HepG2 (cell line): ENCODE measurements at regions not wholly inside any gene's neighbourhood (a gene's known extent, or its start where the extent isn't known, plus 50 kb on each side); places are given as distances from the start of the nearest gene placed in this dataset.

Source experiments
- ATAC-seq: fragments of 200-7000 bp; cut with Tn5 transposase; 3 replicates; pipeline ENCODE4 v1.9.1; 2020; ENCODE audit warnings: mild to moderate bottlenecking, moderate library complexity
- BruUV-seq: library from RNA; stranded (reverse); fragments of 400-500 nt; replicated peaks from 2 replicates; lab custom pipeline; 2021; lab: Mats Ljungman, UMichigan
- CTCF ChIA-PET: fragments of 300-600 bp; formaldehyde crosslinking; extraction: SDS; loops from one replicate; lab custom pipeline; 2021; ENCODE audit warnings: low total read pairs, inconsistent platforms, low intra/inter-chr PET ratio; lab: Yijun Ruan, JAX
- POLR2A ChIA-PET: fragments of 350-600 bp; sonication (Branson Sonifier 250); formaldehyde crosslinking; loops from one replicate; lab custom pipeline; 2020; ENCODE audit warnings: antibody characterized with exemption, inconsistent platforms; lab: Yijun Ruan, JAX
- DNase-seq: peaks from one replicate; pipeline ENCODE4 v3.0.0-alpha.2; 2015; ENCODE audit warnings: low spot score
- FAIRE-seq: peaks from 3 replicates; lab custom pipeline; 2011; peaks lifted over from hg19 to GRCh38; lab: Jason Lieb, UNC
- H2AFZ ChIP-seq: one replicate; pipeline ENCODE4 v1.6.1; 2011; ENCODE audit warnings: low read length, inconsistent platforms
- H3K27ac ChIP-seq: fragments of 300-600 bp; 3 replicates; pipeline ENCODE4 v1.8.0; 2011; ENCODE audit warnings: mixed run types, mild to moderate bottlenecking, mixed read lengths, low read length, inconsistent platforms; ENCODE audit not compliant: insufficient read depth; ENCODE audit errors: extremely low read length
- H3K27me3 ChIP-seq, 2 experiments: fragments of 200-600 bp in 1 of 2; 2 replicates in 1 of 2; 3 replicates in 1 of 2; pipeline versions ENCODE4 v1.6.0 to v1.8.0; 2011; ENCODE audit warnings: low read length in 2 of 2, mild to moderate bottlenecking in 2 of 2, moderate library complexity in 2 of 2, inconsistent platforms in 1 of 2; ENCODE audit not compliant: insufficient read depth in 2 of 2, control insufficient read depth in 1 of 2
- H3K36me3 ChIP-seq, 2 experiments: fragments of 200-600 bp in 1 of 2; replicated peaks in 1 of 2; 2 replicates in 1 of 2; 3 replicates in 1 of 2; pipeline versions ENCODE4 v1.5.1 to v1.8.0; 2011; ENCODE audit warnings: low read length in 2 of 2, inconsistent platforms in 1 of 2; ENCODE audit not compliant: insufficient read depth in 2 of 2, control insufficient read depth in 1 of 2
- H3K4me1 ChIP-seq: 2 replicates; pipeline ENCODE4 v1.5.1; 2012; ENCODE audit warnings: low read length, inconsistent platforms; ENCODE audit not compliant: insufficient read depth
- H3K4me2 ChIP-seq: 2 replicates; pipeline ENCODE4 v1.6.0; 2011; ENCODE audit warnings: low read depth, low read length, inconsistent platforms
- H3K4me3 ChIP-seq, 3 experiments: fragments of 200-600 bp in 1 of 3; sonication (generic), shearing (Covaris generic) in 1 of 3; replicated peaks in 1 of 3; 2 replicates each; pipeline ENCODE4 v1.5.1; 2011 to 2016; ENCODE audit warnings: low read length in 3 of 3, inconsistent platforms in 2 of 3, low read depth in 2 of 3, mild to moderate bottlenecking in 2 of 3, control low read depth in 1 of 3, mixed read lengths in 1 of 3; ENCODE audit not compliant: insufficient read depth in 1 of 3
- H3K79me2 ChIP-seq: one replicate; pipeline ENCODE4 v1.6.1; 2011; ENCODE audit warnings: low read length, inconsistent platforms; ENCODE audit not compliant: insufficient read depth
- H3K9ac ChIP-seq: 2 replicates; pipeline ENCODE4 v1.6.0; 2011; ENCODE audit warnings: mild to moderate bottlenecking, low read depth, low read length, inconsistent platforms; ENCODE audit not compliant: insufficient read depth
- H3K9me3 ChIP-seq: 2 replicates; pipeline ENCODE4 v1.5.1; 2012; ENCODE audit warnings: mild to moderate bottlenecking, low read length
- H4K20me1 ChIP-seq: 2 replicates; pipeline ENCODE4 v1.6.0; 2011; ENCODE audit warnings: inconsistent platforms, mild to moderate bottlenecking, low read length, moderate library complexity; ENCODE audit not compliant: insufficient read depth
- GATAD2A ChIP-seq: IDR thresholded peaks from 2 replicates; pipeline ENCODE4 v1.6.1; 2016
- HMG20B ChIP-seq: conservative IDR thresholded peaks from 2 replicates; pipeline ENCODE4 v1.6.1; 2016; ENCODE audit warnings: missing genetic modification reagents, missing compliant biosample characterization
- HOXD1 ChIP-seq: sonication (generic); formaldehyde crosslinking; IDR thresholded peaks from 2 replicates; pipeline ENCODE4 v1.5.0; 2020; ENCODE audit warnings: missing genetic modification reagents
- KDM1A ChIP-seq: IDR thresholded peaks from 2 replicates; pipeline ENCODE4 v1.6.1; 2016; ENCODE audit warnings: missing compliant biosample characterization
- MED1 ChIP-seq: sonication (generic); formaldehyde crosslinking; IDR thresholded peaks from 2 replicates; pipeline ENCODE4 v1.4.0; 2020; ENCODE audit warnings: missing genetic modification reagents
- NCOA2 ChIP-seq: sonication (generic); formaldehyde crosslinking; IDR thresholded peaks from 2 replicates; pipeline ENCODE4 v1.8.0; 2022; ENCODE audit warnings: inconsistent platforms
- SMAD1 ChIP-seq: sonication (generic); formaldehyde crosslinking; IDR thresholded peaks from 2 replicates; pipeline ENCODE4 v1.4.0; 2020; ENCODE audit warnings: missing genetic modification reagents, low read depth, mild to moderate bottlenecking, borderline replicate concordance
- ZFY ChIP-seq: sonication (generic); formaldehyde crosslinking; IDR thresholded peaks from 2 replicates; pipeline ENCODE4 v1.4.0; 2020; ENCODE audit warnings: missing genetic modification reagents
- ZNF430 ChIP-seq: sonication (generic); formaldehyde crosslinking; IDR thresholded peaks from 2 replicates; pipeline ENCODE4 v1.9.0; 2021; ENCODE audit warnings: mild to moderate bottlenecking, missing genetic modification reagents
- ZNF543 ChIP-seq: sonication (generic); formaldehyde crosslinking; IDR thresholded peaks from 2 replicates; pipeline ENCODE4 v1.4.0; 2020; ENCODE audit warnings: mild to moderate bottlenecking, missing genetic modification reagents
- WGBS: methylation state at CpG from one replicate; pipeline ENCODE4 v1.1.6; 2017; ENCODE audit warnings: low lambda C conversion rate; 5-methylcytosine and 5-hydroxymethylcytosine counted together
- in situ Hi-C: cut with HindIII; loops from 2 replicates; pipeline ENCODE4 v1.10.0; 2017; ENCODE audit warnings: low pct_unique_long_range_greater_than_20kb; ENCODE audit not compliant: extremely low pct_ligation_motif_present
- intact Hi-C: fragments of 100-400 bp; cut with micrococcal nuclease; formaldehyde crosslinking; loops from one replicate; pipeline ENCODE4 v1.10.0; 2022; ENCODE audit not compliant: unreplicated experiment
- TF ChIP-seq, protein P1 (sequence below): sonication (generic); formaldehyde crosslinking; IDR thresholded peaks from 2 replicates; pipeline ENCODE4 v1.4.0; 2020; ENCODE audit warnings: mild to moderate bottlenecking, missing genetic modification reagents

DNA sequence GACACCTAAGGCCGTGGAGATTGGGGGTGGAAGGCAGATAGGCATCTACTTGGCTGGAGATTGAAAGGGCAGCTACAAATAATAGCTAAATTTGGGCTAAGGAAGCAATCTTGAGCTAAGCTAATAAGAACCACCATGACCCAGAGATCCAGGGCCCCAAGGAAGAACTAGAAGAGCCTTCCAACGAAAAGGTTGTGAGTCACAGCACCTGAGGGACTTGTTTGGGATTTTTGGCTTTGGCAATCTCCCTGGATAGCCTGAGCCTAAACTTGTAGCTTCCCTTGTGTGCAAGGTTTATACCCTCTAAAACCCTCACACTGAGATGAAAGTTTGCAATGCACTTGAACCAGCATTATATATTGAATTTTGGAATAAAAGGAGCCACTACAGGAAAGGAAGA, 364.0 kb upstream of the IL12A start:
- TF ChIP-seq ZFY (CRISPR knock-in tag) (no peak), HOXD1 (CRISPR knock-in tag) (no peak), HMG20B (no peak), MED1 (CRISPR knock-in tag) (no peak), GATAD2A (CRISPR knock-in tag) (no peak), NCOA2 (CRISPR knock-in tag) (no peak), ZNF430 (CRISPR knock-in tag) (no peak), ZNF543 (CRISPR knock-in tag) (no peak), SMAD1 (CRISPR knock-in tag) (no peak), KDM1A (no peak)
- TF ChIP-seq, protein P1, sequence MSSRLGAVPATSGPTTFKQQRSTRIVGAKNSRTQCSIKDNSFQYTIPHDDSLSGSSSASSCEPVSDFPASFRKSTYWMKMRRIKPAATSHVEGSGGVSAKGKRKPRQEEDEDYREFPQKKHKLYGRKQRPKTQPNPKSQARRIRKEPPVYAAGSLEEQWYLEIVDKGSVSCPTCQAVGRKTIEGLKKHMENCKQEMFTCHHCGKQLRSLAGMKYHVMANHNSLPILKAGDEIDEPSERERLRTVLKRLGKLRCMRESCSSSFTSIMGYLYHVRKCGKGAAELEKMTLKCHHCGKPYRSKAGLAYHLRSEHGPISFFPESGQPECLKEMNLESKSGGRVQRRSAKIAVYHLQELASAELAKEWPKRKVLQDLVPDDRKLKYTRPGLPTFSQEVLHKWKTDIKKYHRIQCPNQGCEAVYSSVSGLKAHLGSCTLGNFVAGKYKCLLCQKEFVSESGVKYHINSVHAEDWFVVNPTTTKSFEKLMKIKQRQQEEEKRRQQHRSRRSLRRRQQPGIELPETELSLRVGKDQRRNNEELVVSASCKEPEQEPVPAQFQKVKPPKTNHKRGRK (CRISPR knock-in tag): no peak
- Histone ChIP-seq H3K4me3 (no peak overlapping the region), H3K9ac (no peak overlapping the region), H4K20me1 (no peaks in the 10 kb centered on the region), H3K4me1 (no peaks in the 10 kb centered on the region), H3K36me3 (no peaks in the 10 kb centered on the region), H3K4me2 (no peak overlapping the region), H3K79me2 (no peaks in the 10 kb centered on the region), H3K27me3 (no peaks in the 10 kb centered on the region; a peak in 1 of 5 replicates), H3K27ac (no peak overlapping the region), H2AFZ (no peak overlapping the region), H3K9me3 (no peaks in the 10 kb centered on the region)
- no peak for FAIRE-seq
- in situ Hi-C loops: no loop called here
- POLR2A ChIA-PET: no interaction called here
- CTCF ChIA-PET: no interaction called here
- intact Hi-C loops: no loop called here
- 0% methylated on average over 2 of the region's 2 CpGs for WGBS
- no peak for ATAC-seq
- no peak for DNase-seq
- BruUV-seq: no TSS peak
